ENCODE measurements at regions not wholly inside any gene's neighbourhood (a gene's known extent, or its start where the extent isn't known, plus 50 kb on each side); places are given as distances from the start of the nearest gene placed in this dataset.

- TF ChIP-seq, protein P1, sequence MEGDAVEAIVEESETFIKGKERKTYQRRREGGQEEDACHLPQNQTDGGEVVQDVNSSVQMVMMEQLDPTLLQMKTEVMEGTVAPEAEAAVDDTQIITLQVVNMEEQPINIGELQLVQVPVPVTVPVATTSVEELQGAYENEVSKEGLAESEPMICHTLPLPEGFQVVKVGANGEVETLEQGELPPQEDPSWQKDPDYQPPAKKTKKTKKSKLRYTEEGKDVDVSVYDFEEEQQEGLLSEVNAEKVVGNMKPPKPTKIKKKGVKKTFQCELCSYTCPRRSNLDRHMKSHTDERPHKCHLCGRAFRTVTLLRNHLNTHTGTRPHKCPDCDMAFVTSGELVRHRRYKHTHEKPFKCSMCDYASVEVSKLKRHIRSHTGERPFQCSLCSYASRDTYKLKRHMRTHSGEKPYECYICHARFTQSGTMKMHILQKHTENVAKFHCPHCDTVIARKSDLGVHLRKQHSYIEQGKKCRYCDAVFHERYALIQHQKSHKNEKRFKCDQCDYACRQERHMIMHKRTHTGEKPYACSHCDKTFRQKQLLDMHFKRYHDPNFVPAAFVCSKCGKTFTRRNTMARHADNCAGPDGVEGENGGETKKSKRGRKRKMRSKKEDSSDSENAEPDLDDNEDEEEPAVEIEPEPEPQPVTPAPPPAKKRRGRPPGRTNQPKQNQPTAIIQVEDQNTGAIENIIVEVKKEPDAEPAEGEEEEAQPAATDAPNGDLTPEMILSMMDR (IDR thresholded peaks at IDR 0.05 in 2 of 3, conservative IDR thresholded peaks at IDR 0.05 in 1 of 3; ENCODE audit: borderline replicate concordance in 1 of 3, insufficient read depth in 1 of 3, low read depth in 2 of 3, low read length in 2 of 3), result no peak
- TF ChIP-seq POLR2A (IDR thresholded peaks at IDR 0.05; ENCODE audit: borderline replicate concordance, extremely low read depth, insufficient read depth, insufficient read length) (no peak), REST (IDR thresholded peaks at IDR 0.05; ENCODE audit: low read depth) (no peak), ATF3 (IDR thresholded peaks at IDR 0.05) (no peak), TCF7L2 (IDR thresholded peaks at IDR 0.05; ENCODE audit: borderline replicate concordance, extremely low read depth, insufficient read depth, insufficient read length) (no peak), POLR2AphosphoS5 (IDR thresholded peaks at IDR 0.05; ENCODE audit: low read depth, low read length) (no peak), JUND (IDR thresholded peaks at IDR 0.05) (no peak), SIN3A (IDR thresholded peaks at IDR 0.05; ENCODE audit: low read depth) (no peak), EZH2phosphoT487 (IDR thresholded peaks at IDR 0.05; ENCODE audit: borderline replicate concordance) (no peak), ZNF274 (IDR thresholded peaks at IDR 0.05; ENCODE audit: low read depth, low read length) (no peak), EZH2 (IDR thresholded peaks at IDR 0.05) (no peak), SP1 (IDR thresholded peaks at IDR 0.05; ENCODE audit: low read depth) (no peak)
- TF ChIP-seq, protein P2, sequence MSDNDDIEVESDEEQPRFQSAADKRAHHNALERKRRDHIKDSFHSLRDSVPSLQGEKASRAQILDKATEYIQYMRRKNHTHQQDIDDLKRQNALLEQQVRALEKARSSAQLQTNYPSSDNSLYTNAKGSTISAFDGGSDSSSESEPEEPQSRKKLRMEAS (IDR thresholded peaks at IDR 0.05), result no peak
Observed at GRCh38 chr12:60535363-60535762, 939.5 kb downstream of the SLC16A7 start.
